ENCODE measurements at regions not wholly inside any gene's neighbourhood (a gene's known extent, or its start where the extent isn't known, plus 50 kb on each side); places are given as distances from the start of the nearest gene placed in this dataset.

DNA sequence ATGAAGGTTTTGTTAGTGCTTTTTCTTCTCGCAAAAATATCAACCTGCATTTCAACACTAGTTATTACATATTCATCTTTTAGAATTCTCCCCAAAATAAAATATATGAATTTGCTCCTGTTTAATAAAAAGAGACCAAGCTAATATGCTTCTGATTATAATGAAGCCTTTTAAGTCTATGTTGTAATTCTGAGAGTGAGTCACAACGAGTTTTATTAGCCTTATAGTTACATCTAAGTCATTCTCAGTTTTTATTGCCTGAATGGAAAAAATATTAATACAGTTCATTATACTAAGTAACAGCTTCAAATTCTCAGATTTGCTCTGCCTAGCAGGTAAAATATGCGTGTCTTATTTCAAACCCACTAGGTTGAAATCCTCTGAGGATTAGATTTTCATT lies 152.4 kb upstream of the CELF2 start:
- H3K36me3 ChIP-seq (ENCODE audit: control insufficient read depth in 2 of 2, extremely low read depth in 1 of 2, insufficient read depth in 2 of 2, low read length in 2 of 2) = no peaks in the 10 kb centered on the region
- ChIA-PET CTCF (interaction anchor here (1.1 to 1.2 kb wide), 2 partner anchors 40 to 71 kb away, joined by 3 read pairs; no protein-coding TSS in a partner anchor), POLR2A (no interaction called here)
- peaks cover 7% of the 10 kb centered on the region for H3K4me1 ChIP-seq (ENCODE audit: control insufficient read depth, extremely low read depth, insufficient read depth, low read length)
- H2AFZ ChIP-seq (ENCODE audit: low read depth, low read length) = no peak overlapping the region
- no peaks in the 10 kb centered on the region for H3K79me2 ChIP-seq (ENCODE audit: control insufficient read depth, insufficient read depth, low read length)
- H3K27ac ChIP-seq (ENCODE audit: insufficient read depth, low read depth, low read length) = no peak overlapping the region
- intact Hi-C loops (cut with micrococcal nuclease) (no loop called here), dilution Hi-C loops (cut with MboI; ENCODE audit: extremely low pct_ligation_motif_present, low sequenced_read_pairs) (no loop called here)
- no TSS peak for BruUV-seq (replicated peaks)
- no peaks in the 10 kb centered on the region for H3K9me3 ChIP-seq (replicated peaks; ENCODE audit: control insufficient read depth, insufficient read depth, low read length)
- no peak overlapping the region for H3K9ac ChIP-seq (replicated peaks; ENCODE audit: extremely low read depth, insufficient read depth, low read length)
- no peak for FAIRE-seq
- no peaks in the 10 kb centered on the region for H3K27me3 ChIP-seq (ENCODE audit: control insufficient read depth in 2 of 2, insufficient read depth in 2 of 2, low read length in 2 of 2)
- TF ChIP-seq POLR2A (IDR thresholded peaks at IDR 0.05; ENCODE audit: low read depth, low read length) = no peak
- TF ChIP-seq FOS (IDR thresholded peaks at IDR 0.05; ENCODE audit: borderline replicate concordance, insufficient read depth, low read length) = no peak
- TF ChIP-seq GATA2 (IDR thresholded peaks at IDR 0.05; ENCODE audit: insufficient read depth, insufficient read length, low read depth, low read length) = no peak
- TF ChIP-seq, protein P1, sequence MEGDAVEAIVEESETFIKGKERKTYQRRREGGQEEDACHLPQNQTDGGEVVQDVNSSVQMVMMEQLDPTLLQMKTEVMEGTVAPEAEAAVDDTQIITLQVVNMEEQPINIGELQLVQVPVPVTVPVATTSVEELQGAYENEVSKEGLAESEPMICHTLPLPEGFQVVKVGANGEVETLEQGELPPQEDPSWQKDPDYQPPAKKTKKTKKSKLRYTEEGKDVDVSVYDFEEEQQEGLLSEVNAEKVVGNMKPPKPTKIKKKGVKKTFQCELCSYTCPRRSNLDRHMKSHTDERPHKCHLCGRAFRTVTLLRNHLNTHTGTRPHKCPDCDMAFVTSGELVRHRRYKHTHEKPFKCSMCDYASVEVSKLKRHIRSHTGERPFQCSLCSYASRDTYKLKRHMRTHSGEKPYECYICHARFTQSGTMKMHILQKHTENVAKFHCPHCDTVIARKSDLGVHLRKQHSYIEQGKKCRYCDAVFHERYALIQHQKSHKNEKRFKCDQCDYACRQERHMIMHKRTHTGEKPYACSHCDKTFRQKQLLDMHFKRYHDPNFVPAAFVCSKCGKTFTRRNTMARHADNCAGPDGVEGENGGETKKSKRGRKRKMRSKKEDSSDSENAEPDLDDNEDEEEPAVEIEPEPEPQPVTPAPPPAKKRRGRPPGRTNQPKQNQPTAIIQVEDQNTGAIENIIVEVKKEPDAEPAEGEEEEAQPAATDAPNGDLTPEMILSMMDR (IDR thresholded peaks at IDR 0.05; ENCODE audit: extremely low read depth in 1 of 2, insufficient read depth in 1 of 2, low read depth in 1 of 2, low read length in 2 of 2) = no peak
- TF ChIP-seq JUN (IDR thresholded peaks at IDR 0.05; ENCODE audit: borderline replicate concordance, insufficient read depth, insufficient read length, low read depth) = no peak
- no peak for TF ChIP-seq EZH2 (IDR thresholded peaks at IDR 0.05; ENCODE audit: borderline replicate concordance, low read depth, low read length, severe bottlenecking)
- no peak overlapping the region for H3K4me3 ChIP-seq (replicated peaks in 1 of 3; ENCODE audit: insufficient read depth in 1 of 3, low read depth in 1 of 3, low read length in 3 of 3)
- H3K4me2 ChIP-seq (ENCODE audit: insufficient read depth, low read length) = no peak overlapping the region
- H3K9me1 ChIP-seq (replicated peaks; ENCODE audit: control insufficient read depth, extremely low read depth, insufficient read depth, low read length) = no peaks in the 10 kb centered on the region
- DNase-seq (ENCODE audit: low read depth, low spot score) = no peak
- H4K20me1 ChIP-seq (replicated peaks; ENCODE audit: control insufficient read depth, extremely low read depth, insufficient read depth, low read length) = no peaks in the 10 kb centered on the region

GRCh38 chr10:10865913-10866312 lies 151.8 kb upstream of the CELF2 start:
- intact Hi-C loops (cut with micrococcal nuclease) (no loop called here), dilution Hi-C loops (cut with MboI; ENCODE audit: extremely low pct_ligation_motif_present, low sequenced_read_pairs) (no loop called here)
- H2AFZ ChIP-seq (ENCODE audit: low read depth, low read length) = no peak overlapping the region
- BruUV-seq (replicated peaks) = no TSS peak
- DNase-seq (ENCODE audit: low read depth, low spot score) (no peak), FAIRE-seq (no peak)
- H3K9ac ChIP-seq (replicated peaks; ENCODE audit: extremely low read depth, insufficient read depth, low read length) = no peak overlapping the region
- H3K79me2 ChIP-seq (ENCODE audit: control insufficient read depth, insufficient read depth, low read length) = no peaks in the 10 kb centered on the region
- no peaks in the 10 kb centered on the region for H3K36me3 ChIP-seq (ENCODE audit: control insufficient read depth in 2 of 2, extremely low read depth in 1 of 2, insufficient read depth in 2 of 2, low read length in 2 of 2)
- TF ChIP-seq JUN (IDR thresholded peaks at IDR 0.05; ENCODE audit: borderline replicate concordance, insufficient read depth, insufficient read length, low read depth) (no peak), EZH2 (IDR thresholded peaks at IDR 0.05; ENCODE audit: borderline replicate concordance, low read depth, low read length, severe bottlenecking) (no peak), FOS (IDR thresholded peaks at IDR 0.05; ENCODE audit: borderline replicate concordance, insufficient read depth, low read length) (no peak), POLR2A (IDR thresholded peaks at IDR 0.05; ENCODE audit: low read depth, low read length) (no peak), MAX (IDR thresholded peaks at IDR 0.05; ENCODE audit: insufficient read depth, insufficient read length) (no peak), GATA2 (IDR thresholded peaks at IDR 0.05; ENCODE audit: insufficient read depth, insufficient read length, low read depth, low read length) (no peak), MYC (IDR thresholded peaks at IDR 0.05; ENCODE audit: low read depth, low read length) (no peak), POLR2AphosphoS5 (IDR thresholded peaks at IDR 0.05; ENCODE audit: insufficient read depth, low read depth, low read length) (no peak)
- TF ChIP-seq, protein P1 (IDR thresholded peaks at IDR 0.05; ENCODE audit: extremely low read depth in 1 of 2, insufficient read depth in 1 of 2, low read depth in 1 of 2, low read length in 2 of 2) = no peak
- ChIA-PET POLR2A (no interaction called here), CTCF (interaction anchor here (1.1 to 1.2 kb wide), 2 partner anchors 41 to 72 kb away, joined by 3 read pairs; no protein-coding TSS in a partner anchor)
- H3K4me3 ChIP-seq (replicated peaks in 1 of 3; ENCODE audit: insufficient read depth in 1 of 3, low read depth in 1 of 3, low read length in 3 of 3) = no peak overlapping the region
- no peaks in the 10 kb centered on the region for H3K9me1 ChIP-seq (replicated peaks; ENCODE audit: control insufficient read depth, extremely low read depth, insufficient read depth, low read length)
- H3K9me3 ChIP-seq (replicated peaks; ENCODE audit: control insufficient read depth, insufficient read depth, low read length) = no peaks in the 10 kb centered on the region
- no peaks in the 10 kb centered on the region for H4K20me1 ChIP-seq (replicated peaks; ENCODE audit: control insufficient read depth, extremely low read depth, insufficient read depth, low read length)
- H3K4me1 ChIP-seq (ENCODE audit: control insufficient read depth, extremely low read depth, insufficient read depth, low read length) = peaks cover 13% of the 10 kb centered on the region
- no peaks in the 10 kb centered on the region for H3K27me3 ChIP-seq (ENCODE audit: control insufficient read depth in 2 of 2, insufficient read depth in 2 of 2, low read length in 2 of 2)
- H3K4me2 ChIP-seq (ENCODE audit: insufficient read depth, low read length) = no peak overlapping the region
- no peak overlapping the region for H3K27ac ChIP-seq (ENCODE audit: insufficient read depth, low read depth, low read length)

All from endothelial cell of umbilical vein (primary cell).